LHCN-M2 (cell line): ENCODE measurements at regions not wholly inside any gene's neighbourhood (a gene's known extent, or its start where the extent isn't known, plus 50 kb on each side); places are given as distances from the start of the nearest gene placed in this dataset.

Experiments used
- DNase-seq: peaks from one replicate; pipeline ENCODE4 v3.0.0-alpha.2; 2012; ENCODE audit warnings: low read depth

DNA sequence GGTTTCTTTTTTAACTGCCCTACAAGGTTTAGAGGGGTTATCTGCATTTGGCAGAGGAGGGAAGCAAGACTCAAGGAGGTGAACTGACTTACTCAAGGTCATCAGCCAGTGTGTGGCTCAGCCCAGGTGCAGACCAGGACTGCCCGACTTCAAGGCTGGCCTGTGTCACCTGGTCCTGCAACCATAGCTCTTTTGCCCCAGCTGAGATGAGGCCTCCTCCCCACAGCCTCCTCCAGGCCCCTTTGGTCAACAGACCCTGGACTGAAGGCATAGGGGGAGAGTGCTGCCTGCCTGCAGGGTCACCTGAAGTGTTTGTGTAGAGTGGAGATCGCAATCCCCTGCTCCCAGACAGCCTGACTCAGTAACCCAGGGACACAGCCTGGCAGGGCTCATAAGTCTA, 168.5 kb upstream of the GLI2 start:
- DNase-seq, result no peak

DNA sequence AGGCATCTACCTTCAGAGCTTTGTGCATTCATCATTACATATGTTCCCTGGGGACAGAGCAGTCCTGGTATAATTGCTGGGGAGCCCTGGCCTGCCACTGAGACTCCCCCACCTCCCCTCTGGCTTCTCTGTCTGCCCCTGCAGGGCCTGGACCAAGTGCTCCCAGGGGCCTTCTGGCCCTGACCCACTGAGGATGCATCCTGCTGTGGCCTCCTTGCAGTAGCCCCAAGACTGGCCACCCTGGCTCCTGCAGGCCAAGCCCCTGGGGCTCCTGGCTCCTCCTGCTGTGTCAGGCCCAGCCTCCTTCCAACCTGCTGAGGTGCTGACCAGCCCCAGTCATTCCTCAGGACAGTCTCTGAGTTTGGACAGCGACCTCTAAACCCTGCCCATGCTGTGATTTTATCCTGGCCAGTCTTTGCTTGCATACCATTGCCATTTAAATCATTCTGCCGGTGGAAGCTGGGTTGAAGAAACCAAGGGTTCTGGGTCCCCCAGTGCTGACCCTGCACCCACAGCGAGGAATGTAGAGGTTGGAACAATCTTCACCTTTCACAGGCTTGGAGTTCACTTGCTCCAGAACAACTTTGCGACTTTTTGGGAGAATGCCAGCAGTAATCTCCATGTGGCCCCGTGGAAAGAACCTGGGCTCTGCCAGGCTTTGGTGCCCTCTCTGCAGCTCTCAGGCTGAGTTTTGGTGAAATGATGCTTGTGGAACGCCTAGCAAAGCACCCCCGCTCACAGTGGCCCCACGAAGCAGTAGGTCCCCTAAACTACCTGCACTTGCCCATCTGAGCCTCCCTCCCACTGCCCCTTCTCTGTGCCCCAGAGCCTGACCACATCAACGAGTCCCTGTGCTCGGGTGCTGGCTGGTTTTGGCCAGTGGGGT, 167.3 kb upstream of the GLI2 start:
- no peak for DNase-seq

DNA sequence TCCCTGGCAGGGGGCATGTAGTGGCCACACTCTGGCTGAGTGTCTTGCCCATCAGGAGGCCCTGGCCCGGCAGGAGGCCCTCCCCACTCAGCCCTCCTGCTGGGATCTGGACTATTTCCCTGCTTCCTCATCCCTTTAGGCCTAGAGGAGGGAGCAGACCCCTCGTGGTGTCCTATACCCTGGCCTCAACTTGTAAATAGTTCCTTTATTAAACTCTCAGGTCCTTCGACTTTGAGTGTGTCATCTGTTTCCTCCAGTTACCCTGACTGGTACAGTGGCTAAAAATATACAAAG, 166.7 kb upstream of the GLI2 start:
- no peak for DNase-seq

DNA sequence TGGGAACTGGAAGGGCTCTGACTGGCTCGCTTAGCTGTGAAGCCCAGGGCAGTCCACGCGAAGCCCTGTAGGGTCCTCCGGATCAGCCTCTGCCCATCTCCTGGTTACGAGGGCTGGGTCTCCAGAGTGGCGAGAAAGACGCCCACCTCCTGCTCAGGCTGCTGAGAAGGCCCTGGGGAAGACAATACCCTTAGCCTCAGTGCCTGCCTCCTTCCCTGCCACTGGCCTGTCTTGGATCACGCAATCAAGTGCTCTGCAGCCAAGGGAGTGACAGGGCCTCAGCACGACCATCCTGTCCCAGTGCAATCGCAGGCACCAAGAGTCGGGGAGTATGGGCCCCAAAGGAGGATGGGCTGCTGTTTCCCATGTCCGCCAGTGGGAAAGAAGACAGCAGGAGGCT, 165.7 kb upstream of the GLI2 start:
- no peak for DNase-seq

DNA sequence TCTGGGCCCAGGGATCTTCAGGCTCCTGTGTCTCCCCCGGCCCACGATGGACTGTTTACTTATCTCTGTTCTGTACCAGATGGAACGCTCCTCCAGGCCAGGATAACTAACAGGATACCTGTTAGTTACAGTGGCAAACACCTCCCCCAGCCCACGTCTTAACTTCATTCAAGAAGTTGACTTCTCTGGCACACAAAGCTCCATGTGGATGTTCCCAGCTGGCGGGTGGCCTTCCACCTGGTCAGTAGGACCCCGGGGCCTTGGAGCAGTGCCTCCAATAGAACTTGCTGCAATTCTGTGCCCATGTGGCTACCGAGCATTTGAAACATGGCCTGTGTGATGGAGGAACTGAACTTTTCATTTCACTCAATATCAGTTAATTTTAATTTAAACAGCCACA, 165.1 kb upstream of the GLI2 start:
- no peak for DNase-seq

DNA sequence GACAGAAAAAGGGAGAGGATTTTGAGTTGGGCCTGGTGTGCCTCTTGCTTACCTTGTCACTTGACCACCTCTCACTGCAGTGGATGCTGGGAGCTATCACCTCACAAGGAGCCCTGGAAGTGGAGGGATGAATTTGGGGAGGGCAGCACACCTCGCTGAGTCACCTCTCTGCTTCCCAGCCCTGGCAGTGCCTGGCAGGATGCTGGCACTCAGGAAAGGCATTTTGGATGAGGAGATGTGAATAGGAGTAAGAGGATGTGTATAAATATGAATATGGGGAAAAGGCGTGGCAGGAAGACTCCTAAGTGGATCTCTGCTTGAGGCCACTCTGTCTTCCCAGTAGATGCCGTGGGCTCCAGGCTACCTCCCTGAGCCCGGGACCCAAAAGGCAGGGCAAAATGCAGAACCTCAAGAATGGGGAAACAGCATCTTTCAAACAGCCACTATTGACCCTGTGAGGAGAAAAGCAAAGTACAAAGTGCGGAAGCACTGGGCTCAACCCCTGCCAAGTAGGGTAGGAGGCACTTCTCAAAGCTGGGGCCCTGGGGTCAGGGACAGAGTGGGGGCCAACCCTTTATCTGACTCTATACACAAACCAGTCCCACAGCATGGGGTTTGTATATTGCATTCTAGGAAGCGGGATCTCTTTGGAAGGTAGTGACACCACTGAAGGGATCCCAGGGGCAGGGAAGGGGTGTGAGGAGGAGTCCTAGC, 164.5 kb upstream of the GLI2 start:
- no peak for DNase-seq

DNA sequence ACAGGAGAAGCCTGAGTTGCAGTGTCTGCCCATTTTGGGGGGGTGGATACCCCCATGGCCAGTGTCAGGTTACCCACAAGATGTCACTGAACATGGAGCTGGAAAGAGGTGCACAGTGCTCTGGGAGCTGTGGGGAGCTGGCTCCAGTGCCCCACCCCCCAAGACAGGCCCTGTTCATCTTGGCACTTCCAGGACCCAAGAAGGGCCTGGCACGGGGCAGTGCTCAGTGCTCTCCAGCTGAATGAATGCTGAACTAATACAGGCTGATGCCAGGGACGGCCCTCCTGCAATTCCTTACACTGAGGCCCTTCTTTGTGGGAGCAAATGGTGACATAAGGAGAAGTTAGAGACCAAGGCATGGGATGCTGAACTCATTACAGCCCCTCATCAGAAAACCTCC, 163.4 kb upstream of the GLI2 start:
- DNase-seq, result no peak

DNA sequence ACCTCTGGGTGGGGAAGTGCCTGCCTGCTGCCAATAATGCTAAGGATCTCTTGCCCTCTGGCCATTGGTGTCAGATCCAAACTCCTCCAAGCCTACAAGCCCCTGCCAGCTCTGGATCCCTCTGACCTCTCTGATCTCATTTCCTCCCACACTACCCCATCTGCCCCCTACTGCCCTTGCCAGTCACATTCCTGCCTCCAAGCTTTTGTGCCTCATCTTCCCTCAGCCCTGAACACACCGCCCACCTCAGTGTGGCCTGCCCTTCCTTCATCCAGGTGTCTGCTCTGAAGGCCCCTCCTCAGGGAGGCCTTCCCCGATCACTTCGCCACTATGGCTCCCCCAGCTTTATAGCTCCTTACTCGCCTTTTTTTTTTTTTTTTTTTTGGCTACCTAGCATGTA, 161.0 kb upstream of the GLI2 start:
- DNase-seq, result no peak

DNA sequence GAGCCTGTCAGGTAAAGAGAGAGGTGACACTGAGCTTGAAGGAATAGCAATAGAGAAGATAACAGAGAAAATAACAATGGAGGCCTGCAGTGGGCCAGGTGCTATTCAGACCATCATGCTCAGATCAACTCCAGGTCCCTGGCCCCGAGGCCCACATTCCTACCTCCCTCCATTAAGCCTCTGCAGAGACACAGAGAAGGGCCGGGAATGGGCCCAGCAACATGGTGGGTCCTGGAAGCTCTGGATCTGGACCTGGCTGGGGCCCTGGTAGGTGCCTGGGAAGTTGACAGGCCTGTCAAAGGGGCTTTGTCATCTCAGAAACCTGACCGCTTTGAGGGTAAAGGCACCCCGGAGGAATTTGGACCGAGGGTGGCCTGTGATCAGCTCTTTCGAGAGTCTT, 159.7 kb upstream of the GLI2 start:
- DNase-seq, result no peak

DNA sequence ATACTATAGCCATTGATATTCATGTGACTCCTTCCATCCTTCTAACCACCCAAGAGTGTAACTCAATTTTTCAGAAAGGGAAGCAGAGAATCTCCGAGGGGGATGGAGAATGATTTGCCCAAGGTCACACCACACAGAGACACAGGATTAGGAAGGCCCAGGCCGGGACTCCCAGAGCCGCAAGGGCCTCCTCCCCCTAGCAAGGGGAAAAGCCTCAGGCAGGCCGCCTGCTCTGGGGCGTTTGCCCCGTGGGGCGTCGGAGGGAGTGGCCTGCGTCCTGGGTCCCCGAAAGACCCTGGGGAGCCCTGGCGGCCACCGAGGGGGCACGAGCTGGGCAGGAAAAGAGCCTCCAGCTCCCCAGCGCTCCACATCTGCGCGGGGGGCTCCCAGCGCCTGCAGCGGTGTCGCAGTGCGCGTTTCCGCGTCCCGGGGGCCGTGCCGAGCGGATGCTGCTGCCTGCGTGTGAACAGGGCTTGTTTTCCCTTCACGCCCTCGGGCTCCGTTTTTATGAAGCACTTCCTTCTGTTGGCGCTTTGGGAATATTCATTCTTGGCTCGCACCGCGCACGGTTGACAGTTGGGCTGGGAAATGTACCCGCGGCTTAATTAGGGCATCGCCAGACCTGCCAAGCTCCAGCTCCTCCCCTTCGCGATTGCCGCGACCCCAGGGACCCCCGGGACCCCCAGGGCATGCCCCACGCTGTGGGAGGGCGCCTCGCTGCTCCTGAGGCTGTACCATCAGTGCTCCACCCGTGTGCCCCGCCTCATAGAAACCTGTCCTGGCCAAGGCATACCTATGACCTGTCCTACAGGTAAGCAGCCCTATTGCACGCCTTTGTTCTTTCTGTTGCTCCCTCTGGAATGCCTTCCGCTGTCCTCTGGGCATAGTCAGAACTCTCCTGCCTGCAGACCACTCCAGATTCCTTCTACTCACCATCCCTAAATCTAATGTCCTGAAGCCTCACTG, 158.9 kb upstream of the GLI2 start:
- no peak for DNase-seq

DNA sequence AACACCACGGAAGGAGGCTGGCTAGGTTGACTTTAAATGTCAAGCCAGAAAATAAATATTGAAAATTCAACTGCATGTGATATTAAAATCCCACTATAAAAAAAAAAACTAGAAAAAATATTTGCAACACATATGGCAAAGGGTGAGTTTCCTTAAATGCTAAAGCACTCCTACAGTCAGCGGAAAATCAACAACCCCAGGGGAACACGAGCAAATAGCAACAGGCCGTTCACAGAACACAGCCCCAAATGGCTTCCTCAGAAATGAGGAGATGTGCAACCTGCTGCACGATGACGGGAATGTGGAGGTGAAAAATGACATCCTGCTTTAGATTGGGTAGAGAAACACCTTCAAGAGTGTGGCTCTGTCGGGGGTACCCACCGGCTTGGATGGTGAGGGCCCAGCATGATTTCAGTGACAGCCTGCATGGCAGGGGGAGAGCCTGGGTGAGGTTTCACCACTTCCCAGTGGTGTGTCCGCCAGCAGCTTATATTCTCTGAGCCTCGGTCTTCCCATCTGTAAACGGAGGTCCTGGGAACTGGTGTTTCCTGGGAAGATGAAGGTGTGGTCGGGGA, 157.9 kb upstream of the GLI2 start:
- DNase-seq, result no peak

DNA sequence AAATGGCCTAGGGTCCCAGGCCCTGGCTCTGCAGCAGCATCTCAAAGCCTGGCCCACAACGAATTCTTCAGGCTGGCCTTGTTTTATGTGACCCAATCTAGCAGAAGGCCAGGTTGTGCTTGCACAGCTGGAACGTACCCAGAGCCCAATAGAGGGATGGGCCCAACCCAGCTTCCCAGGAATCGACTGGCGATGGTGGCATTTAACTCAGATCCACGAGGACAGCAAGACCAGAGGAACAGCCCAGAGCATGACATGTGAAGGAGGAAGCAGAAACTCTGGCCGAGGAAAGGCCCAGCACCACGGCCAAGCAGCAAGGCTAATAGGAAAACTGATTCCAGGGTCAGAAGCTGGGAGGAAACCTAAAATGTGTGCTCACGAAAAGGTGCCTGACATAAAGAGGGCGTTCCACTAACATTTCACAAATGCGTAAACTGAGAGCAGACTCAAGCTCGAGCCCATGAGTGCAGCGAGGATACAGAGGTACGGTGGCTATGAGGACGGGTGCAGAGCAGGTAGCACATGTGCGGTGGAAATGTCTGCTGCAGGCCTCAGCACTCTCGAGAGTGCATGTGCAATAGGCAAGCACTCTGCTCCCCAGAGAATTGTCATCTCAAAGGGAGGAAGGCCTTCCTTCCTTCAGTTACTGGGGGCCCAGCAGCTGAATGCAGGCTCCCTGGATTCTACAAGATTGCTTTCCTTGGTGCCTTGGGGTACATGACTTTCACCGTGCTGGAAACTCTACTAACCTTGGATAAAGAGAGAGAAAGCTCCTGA, 156.9 kb upstream of the GLI2 start:
- no peak for DNase-seq

DNA sequence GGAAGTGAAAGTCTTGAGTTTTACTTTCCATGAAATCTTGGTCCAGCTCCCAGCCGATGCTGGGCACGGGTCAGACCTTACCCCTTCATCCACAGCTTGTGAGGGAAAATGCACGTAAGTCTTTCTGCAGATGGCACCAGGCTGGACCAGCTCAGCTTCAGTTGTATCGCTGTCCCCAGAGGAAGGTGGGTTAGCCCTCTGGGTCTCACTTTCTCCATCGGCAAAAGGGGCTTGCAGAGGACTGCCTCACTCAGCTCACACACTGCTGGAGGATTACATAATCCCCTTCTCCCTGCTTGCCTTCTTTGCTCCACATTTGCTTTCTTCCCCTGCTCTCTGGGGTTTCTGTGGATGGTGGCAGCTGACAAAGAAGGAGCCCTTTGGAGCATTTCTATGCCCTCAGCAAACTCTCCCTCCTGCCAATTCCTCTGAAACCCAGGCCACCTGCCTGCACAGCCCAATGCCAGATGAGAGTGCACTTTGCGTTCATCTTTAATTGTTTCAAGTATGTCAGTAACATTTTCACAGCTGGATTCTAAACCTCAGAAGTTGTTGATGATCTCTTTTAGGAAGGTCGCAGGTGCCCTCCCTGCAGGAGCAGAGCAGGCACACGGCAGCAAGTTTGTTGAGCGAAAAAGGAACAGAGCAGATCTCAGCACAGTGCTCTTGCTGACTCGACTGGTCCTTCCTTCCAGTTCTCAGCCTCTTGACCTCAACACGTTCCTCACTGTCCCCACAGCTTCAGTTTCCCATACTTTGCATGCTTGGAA, 155.6 kb upstream of the GLI2 start:
- no peak for DNase-seq

DNA sequence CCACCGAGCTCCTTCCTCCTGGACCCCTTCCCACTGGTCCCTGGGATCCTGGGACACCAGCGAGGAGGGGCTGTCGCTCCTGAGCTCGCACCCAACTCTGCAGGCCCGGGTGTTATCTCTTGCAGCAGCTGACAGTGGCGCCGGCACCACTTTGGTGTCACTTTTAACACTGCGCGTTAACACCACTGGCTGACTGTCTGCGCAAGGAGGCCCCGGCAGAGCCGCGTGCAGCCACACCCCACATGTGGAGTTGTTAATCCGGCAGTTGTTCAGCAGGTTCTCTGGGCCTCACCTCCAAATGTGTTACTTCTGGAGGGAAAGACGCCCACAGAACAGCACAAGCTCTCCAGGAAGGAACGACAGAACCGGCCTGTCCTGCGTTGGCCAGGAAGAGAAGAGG, 155.0 kb upstream of the GLI2 start:
- DNase-seq, result no peak

DNA sequence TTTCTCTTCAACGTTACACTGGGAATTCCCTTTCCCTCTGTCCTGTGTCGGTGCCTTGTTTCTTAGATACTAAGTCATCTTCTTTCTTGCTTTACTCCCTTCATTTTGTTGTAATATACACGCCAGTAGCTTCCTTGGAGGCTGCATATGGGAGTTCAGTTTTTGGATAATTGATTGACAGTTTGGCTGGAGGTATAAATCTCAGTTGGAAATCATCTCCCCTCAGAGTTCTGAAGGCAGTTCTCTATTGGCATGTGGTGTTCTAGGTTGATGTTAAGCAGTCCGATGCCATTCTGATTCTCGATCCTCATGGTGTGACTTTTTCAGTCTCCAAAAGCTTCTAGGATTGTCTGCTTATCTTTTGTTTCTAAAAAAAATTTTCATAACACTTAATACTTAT, 152.5 kb upstream of the GLI2 start:
- no peak for DNase-seq

DNA sequence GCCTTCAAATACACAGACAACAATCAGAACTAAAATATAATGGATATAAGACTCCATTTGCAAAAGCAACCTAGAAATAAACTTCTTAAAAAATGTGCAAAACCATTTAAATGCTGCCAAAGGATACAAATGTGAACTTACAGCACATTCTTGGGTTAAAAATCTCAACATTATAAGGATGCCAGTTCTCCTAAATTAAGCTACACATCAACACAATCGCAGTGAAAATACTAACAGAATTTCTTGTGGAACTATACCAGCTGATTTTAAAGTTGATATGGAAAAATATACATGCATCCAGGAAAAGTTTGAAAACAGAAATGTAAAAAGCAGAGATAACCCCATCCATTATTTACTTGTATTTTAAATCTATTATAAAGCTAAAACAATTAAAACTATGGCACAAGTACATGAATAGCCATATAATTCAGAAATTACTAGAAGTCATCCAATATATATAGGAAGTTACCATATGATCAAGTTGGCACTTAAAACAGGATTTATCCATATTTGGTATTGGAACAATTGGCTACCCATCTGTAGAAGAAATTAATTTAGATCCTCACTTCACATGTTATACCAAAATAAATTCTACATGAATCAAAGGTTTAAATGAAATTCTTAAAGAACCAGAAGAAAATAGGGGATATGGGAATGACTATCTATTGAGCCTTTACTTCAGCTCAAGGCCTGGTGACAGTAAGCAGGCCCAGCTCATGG, 151.7 kb upstream of the GLI2 start:
- no peak for DNase-seq

DNA sequence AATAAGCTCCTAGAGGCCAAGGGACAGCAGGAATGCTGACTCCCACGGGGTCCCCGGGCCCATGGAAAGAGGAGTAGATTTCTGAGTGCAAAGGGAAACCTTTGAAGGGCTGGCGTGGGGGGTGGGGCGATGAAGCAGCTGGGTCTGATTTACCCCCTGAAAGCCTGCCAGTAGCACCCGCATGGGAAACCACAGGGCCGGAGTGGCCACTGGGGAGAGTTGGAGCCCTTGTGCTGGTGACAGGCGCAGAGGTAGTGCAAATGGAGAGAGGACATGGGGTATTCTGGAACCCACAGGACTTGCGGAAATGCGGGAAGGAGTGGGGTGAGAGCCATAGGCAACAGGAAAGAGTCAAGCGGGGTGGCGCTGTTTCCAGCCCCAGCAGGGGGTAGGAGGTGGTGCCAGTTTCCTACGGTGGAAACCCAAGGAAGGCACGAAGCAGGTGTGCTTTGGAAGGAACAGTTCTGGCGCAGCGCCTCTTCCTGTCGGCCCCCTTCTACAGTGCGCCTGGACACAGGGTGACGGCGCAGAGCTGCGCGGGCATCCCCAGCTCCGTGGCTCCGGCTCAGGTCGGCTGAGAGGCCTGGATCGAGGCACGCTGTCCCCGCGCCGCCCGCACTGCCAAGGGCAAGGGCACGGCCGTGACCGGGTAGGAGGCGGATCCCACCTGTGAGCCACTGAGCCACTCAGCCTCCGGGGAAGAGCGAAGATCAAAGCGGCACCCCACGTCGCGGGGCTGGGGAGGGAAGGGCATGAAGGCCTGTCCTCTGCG, 149.0 kb upstream of the GLI2 start:
- no peak for DNase-seq

DNA sequence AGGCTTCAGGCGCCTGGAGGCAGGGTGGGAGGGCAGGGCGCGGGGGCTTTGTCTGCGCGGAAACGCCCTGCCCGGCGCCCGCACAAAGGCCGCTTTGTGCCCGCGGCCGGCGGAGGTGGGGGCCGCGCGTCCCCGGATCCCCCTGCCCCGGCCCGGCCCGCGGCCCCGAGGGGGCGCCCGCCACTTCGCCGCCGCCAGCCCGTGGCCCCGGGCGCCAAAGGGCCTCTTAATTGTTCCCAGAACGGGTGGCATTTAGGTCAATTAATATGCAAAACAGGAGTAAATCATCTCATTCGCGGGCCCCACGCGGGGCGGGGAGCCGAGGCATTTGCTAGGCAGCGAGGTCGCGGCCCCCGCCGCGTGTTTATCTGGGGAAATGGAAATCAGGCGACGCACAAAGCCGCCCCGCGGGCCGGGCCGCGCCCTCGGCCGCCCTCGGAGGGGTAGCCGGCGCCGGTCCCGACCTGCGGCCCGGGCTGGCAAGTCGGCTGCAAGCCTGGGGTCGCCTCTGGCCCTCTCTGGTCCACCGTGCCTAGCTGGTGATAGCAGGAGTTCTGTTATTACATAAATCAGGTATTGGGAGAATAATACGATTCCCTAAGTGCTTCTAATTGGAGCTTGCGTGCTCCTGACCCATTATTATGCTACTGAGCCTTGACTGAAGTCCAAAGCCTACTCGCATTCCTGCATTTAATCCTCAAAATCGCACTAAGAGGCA, 148.2 kb upstream of the GLI2 start:
- DNase-seq, result no peak
